ENCODE measurements at regions not wholly inside any gene's neighbourhood (a gene's known extent, or its start where the extent isn't known, plus 50 kb on each side); places are given as distances from the start of the nearest gene placed in this dataset.

DNA sequence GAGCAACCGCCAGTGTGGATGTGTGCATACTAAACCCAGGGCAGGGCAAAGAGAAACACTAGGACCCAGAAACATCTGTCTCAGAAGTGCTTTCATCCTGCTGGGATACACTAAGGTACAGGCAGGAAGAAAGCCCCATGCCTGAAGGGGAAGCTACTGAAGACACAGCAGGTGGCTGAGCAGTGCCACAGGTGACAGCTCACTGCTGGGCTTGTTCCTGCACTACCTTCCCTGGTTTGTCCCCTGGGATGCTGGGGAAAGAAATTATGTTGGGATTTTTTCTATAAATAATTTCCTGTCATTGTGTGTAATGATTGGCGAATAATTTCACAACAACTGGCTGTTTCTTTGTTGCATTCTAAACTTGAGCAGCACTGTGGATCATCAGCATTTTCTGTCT lies 245.3 kb upstream of the RAB4A start:
- TF ChIP-seq, protein P1, sequence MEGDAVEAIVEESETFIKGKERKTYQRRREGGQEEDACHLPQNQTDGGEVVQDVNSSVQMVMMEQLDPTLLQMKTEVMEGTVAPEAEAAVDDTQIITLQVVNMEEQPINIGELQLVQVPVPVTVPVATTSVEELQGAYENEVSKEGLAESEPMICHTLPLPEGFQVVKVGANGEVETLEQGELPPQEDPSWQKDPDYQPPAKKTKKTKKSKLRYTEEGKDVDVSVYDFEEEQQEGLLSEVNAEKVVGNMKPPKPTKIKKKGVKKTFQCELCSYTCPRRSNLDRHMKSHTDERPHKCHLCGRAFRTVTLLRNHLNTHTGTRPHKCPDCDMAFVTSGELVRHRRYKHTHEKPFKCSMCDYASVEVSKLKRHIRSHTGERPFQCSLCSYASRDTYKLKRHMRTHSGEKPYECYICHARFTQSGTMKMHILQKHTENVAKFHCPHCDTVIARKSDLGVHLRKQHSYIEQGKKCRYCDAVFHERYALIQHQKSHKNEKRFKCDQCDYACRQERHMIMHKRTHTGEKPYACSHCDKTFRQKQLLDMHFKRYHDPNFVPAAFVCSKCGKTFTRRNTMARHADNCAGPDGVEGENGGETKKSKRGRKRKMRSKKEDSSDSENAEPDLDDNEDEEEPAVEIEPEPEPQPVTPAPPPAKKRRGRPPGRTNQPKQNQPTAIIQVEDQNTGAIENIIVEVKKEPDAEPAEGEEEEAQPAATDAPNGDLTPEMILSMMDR (conservative IDR thresholded peaks at IDR 0.05), result no peak
- TF ChIP-seq ZFX (IDR thresholded peaks at IDR 0.05), result no peak

Measured in C4-2B (cell line).